ENCODE measurements at regions not wholly inside any gene's neighbourhood (a gene's known extent, or its start where the extent isn't known, plus 50 kb on each side); places are given as distances from the start of the nearest gene placed in this dataset.

- no peak for TF ChIP-seq CTCF (conservative IDR thresholded peaks at IDR 0.05; ENCODE audit: low read depth, low read length)
- no peak for TF ChIP-seq EZH2 (IDR thresholded peaks at IDR 0.05; ENCODE audit: borderline replicate concordance, low read depth, low read length, poor library complexity, severe bottlenecking)
Observed at GRCh38 chr3:87624860-87625259, 348.5 kb upstream of the POU1F1 start.
